Liver (tissue), 8 donors: ENCODE measurements at regions not wholly inside any gene's neighbourhood (a gene's known extent, or its start where the extent isn't known, plus 50 kb on each side); places are given as distances from the start of the nearest gene placed in this dataset.
A peak's percentile ranks its signal among the peaks of the same experiment; 100 is the strongest.

Experiments used
- DNase-seq: peaks from one replicate; pipeline ENCODE4 v3.0.0-alpha.2; 2017; ENCODE audit warnings: low spot score
- H3K27ac ChIP-seq, 2 donors: one replicate each; pipeline ENCODE4 v1.7.0; 2013; ENCODE audit warnings: inconsistent platforms in 2 of 2, low read length in 2 of 2, control low read depth in 1 of 2, low read depth in 1 of 2, mild to moderate bottlenecking in 1 of 2
- H3K27me3 ChIP-seq, 4 donors: one replicate each; pipeline versions ENCODE4 v1.6.1 to v1.7.0; 2013; ENCODE audit warnings: low read length in 3 of 4, inconsistent platforms in 1 of 4, mild to moderate bottlenecking in 1 of 4, moderate library complexity in 1 of 4; ENCODE audit not compliant: control insufficient read depth in 4 of 4, insufficient read depth in 4 of 4
- H3K36me3 ChIP-seq, 4 donors: one replicate each; pipeline versions ENCODE4 v1.6.1 to v1.7.0; 2013; ENCODE audit warnings: low read length in 3 of 4, mild to moderate bottlenecking in 3 of 4, low read depth in 1 of 4, moderate library complexity in 1 of 4; ENCODE audit not compliant: control insufficient read depth in 4 of 4, insufficient read depth in 3 of 4
- H3K4me1 ChIP-seq, 4 donors: one replicate each; pipeline versions ENCODE4 v1.6.1 to v1.7.0; 2013; ENCODE audit warnings: low read length in 3 of 4, mild to moderate bottlenecking in 3 of 4, moderate library complexity in 1 of 4; ENCODE audit not compliant: control insufficient read depth in 4 of 4, insufficient read depth in 4 of 4
- H3K4me3 ChIP-seq, 3 donors: one replicate each; pipeline versions ENCODE4 v1.6.1 to v1.7.0; 2013; ENCODE audit warnings: low read length in 3 of 3, control low read depth in 1 of 3, low read depth in 1 of 3, mild to moderate bottlenecking in 1 of 3
- H3K9ac ChIP-seq, 2 donors: one replicate each; pipeline ENCODE4 v1.7.0; 2013; ENCODE audit warnings: low read length in 2 of 2, mild to moderate bottlenecking in 2 of 2, moderate library complexity in 2 of 2, control low read depth in 1 of 2, low read depth in 1 of 2
- H3K9me3 ChIP-seq, 4 donors: one replicate each; pipeline versions ENCODE4 v1.6.1 to v1.7.0; 2013; ENCODE audit warnings: low read length in 3 of 4; ENCODE audit not compliant: control insufficient read depth in 4 of 4
- CTCF ChIP-seq: fragments of 150-350 bp; IDR thresholded peaks from 2 replicates; pipeline ENCODE4 v1.5.1; 2017; ENCODE audit warnings: improper control_type of control experiment, low read depth, low read length; ENCODE audit not compliant: missing input control
- EGR1 ChIP-seq, 2 donors: IDR thresholded peaks; 2 replicates each; pipeline ENCODE4 v1.6.1; 2016 to 2018; ENCODE audit warnings: antibody characterized with exemption in 2 of 2, low read depth in 2 of 2
- FOXA1 ChIP-seq: IDR thresholded peaks from 2 replicates; pipeline ENCODE4 v1.6.1; 2016; ENCODE audit warnings: antibody characterized with exemption
- FOXA2 ChIP-seq: IDR thresholded peaks from 2 replicates; pipeline ENCODE4 v1.6.1; 2016; ENCODE audit warnings: antibody characterized with exemption
- GABPA ChIP-seq, 2 donors: IDR thresholded peaks in 1 of 2; conservative IDR thresholded peaks in 1 of 2; 2 replicates each; pipeline ENCODE4 v1.6.1; 2016; ENCODE audit warnings: antibody characterized with exemption in 2 of 2, mild to moderate bottlenecking in 1 of 2, moderate library complexity in 1 of 2
- HNF4A ChIP-seq, 2 donors: conservative IDR thresholded peaks; 2 replicates each; pipeline ENCODE4 v1.6.1; 2016; ENCODE audit warnings: antibody characterized with exemption in 2 of 2, mild to moderate bottlenecking in 2 of 2
- HNF4G ChIP-seq: IDR thresholded peaks from 2 replicates; pipeline ENCODE4 v1.6.1; 2016; ENCODE audit warnings: antibody characterized with exemption
- JUND ChIP-seq, 2 donors: IDR thresholded peaks; 2 replicates each; pipeline ENCODE4 v1.6.1; 2016; ENCODE audit warnings: antibody characterized with exemption in 2 of 2
- MAX ChIP-seq: IDR thresholded peaks from 2 replicates; pipeline ENCODE4 v1.6.1; 2016; ENCODE audit warnings: antibody characterized with exemption
- NR2F2 ChIP-seq: IDR thresholded peaks from 2 replicates; pipeline ENCODE4 v1.6.1; 2016; ENCODE audit warnings: antibody characterized with exemption
- RAD21 ChIP-seq, 2 donors: IDR thresholded peaks; 2 replicates each; pipeline ENCODE4 v1.6.1; 2016; ENCODE audit warnings: antibody characterized with exemption in 2 of 2, mild to moderate bottlenecking in 2 of 2
- RXRA ChIP-seq, 2 donors: IDR thresholded peaks; 2 replicates each; pipeline ENCODE4 v1.6.1; 2017 to 2018; ENCODE audit warnings: antibody characterized with exemption in 2 of 2, mild to moderate bottlenecking in 1 of 2
- SP1 ChIP-seq: IDR thresholded peaks from 2 replicates; pipeline ENCODE4 v1.6.1; 2018; ENCODE audit warnings: antibody characterized with exemption, mild to moderate bottlenecking
- TAF1 ChIP-seq: conservative IDR thresholded peaks from 2 replicates; pipeline ENCODE4 v1.6.1; 2016; ENCODE audit warnings: antibody characterized with exemption, mild to moderate bottlenecking
- YY1 ChIP-seq: IDR thresholded peaks from 2 replicates; pipeline ENCODE4 v1.6.1; 2016; ENCODE audit warnings: antibody characterized with exemption, mild to moderate bottlenecking
- ZBTB33 ChIP-seq: IDR thresholded peaks from 2 replicates; pipeline ENCODE4 v1.6.1; 2016; ENCODE audit warnings: antibody characterized with exemption
- WGBS: extraction: QIAGEN DNeasy Blood & Tissue Kit; methylation state at CpG from one replicate; pipeline ENCODE4 v1.1.7; 2013; 5-methylcytosine and 5-hydroxymethylcytosine counted together
- TF ChIP-seq, protein P1 (sequence below): IDR thresholded peaks from 2 replicates; pipeline ENCODE4 v1.6.1; 2016; ENCODE audit warnings: antibody characterized with exemption, mild to moderate bottlenecking
- TF ChIP-seq, protein P2 (sequence below): IDR thresholded peaks from 2 replicates; pipeline ENCODE4 v1.6.1; 2016; ENCODE audit warnings: antibody characterized with exemption
- donor health status: healthy.
- donor health status: healthy.
- donor health status: healthy.
- donor health status: healthy.
- donor health status: healthy.

DNA sequence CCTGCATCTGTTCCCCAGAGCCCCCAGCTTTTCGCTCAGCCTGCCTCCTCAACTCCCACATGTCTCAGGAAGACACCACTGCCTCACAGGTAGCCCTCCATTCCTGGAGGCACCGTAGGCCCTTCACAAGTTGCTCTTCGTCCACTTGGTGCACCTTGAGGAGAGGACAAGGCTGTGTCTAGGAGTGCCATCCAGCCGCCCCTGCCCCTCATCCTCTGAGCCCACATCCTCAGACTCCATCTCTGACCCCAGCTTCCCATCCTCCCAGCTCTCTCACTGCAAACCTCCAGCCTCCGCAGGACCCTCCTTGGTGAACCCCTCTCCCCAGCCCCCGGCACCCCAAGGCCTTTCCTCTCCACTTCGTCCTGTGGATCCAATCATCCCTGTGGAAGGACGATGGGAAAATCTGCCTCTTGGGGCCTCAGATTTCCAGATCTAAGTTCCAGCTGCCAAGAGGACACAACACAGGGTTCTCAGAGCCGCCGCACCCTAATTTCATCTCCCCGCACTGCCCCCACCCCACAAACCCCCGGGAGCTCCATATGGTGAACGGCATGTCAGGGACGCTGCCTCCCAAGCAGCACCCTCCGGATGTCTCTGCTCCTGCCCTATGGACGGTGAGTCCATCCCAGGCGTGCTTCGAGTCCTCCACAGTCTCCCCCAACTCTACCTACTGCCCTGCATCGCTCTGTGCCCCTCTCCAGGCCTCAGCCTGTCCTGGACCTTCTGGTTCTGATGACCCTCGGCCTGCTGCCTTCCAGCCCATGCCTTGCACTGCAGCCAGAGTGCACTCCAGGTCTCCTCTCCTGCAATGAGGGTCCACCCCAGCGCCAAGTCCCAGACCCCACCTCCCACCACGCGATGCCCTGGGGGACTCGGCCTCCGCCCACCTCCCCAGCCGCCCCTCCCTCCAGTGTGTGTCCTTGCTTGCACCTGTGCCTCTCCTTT, 314.1 kb upstream of the DIO3 start:
- Histone ChIP-seq H3K27ac (no peak overlapping the region), H3K9me3 (no peaks in the 10 kb centered on the region), H3K4me1 (no peaks in the 10 kb centered on the region), H3K4me3 (no peak overlapping the region), H3K27me3 (no peaks in the 10 kb centered on the region), H3K9ac (no peak overlapping the region), H3K36me3 (no peaks in the 10 kb centered on the region)
- TF ChIP-seq, protein P1, sequence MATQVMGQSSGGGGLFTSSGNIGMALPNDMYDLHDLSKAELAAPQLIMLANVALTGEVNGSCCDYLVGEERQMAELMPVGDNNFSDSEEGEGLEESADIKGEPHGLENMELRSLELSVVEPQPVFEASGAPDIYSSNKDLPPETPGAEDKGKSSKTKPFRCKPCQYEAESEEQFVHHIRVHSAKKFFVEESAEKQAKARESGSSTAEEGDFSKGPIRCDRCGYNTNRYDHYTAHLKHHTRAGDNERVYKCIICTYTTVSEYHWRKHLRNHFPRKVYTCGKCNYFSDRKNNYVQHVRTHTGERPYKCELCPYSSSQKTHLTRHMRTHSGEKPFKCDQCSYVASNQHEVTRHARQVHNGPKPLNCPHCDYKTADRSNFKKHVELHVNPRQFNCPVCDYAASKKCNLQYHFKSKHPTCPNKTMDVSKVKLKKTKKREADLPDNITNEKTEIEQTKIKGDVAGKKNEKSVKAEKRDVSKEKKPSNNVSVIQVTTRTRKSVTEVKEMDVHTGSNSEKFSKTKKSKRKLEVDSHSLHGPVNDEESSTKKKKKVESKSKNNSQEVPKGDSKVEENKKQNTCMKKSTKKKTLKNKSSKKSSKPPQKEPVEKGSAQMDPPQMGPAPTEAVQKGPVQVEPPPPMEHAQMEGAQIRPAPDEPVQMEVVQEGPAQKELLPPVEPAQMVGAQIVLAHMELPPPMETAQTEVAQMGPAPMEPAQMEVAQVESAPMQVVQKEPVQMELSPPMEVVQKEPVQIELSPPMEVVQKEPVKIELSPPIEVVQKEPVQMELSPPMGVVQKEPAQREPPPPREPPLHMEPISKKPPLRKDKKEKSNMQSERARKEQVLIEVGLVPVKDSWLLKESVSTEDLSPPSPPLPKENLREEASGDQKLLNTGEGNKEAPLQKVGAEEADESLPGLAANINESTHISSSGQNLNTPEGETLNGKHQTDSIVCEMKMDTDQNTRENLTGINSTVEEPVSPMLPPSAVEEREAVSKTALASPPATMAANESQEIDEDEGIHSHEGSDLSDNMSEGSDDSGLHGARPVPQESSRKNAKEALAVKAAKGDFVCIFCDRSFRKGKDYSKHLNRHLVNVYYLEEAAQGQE = no peak
- TF ChIP-seq CTCF = no peak
- TF ChIP-seq MAX = no peak
- TF ChIP-seq NR2F2 = no peak
- TF ChIP-seq EGR1 (IDR thresholded peaks at IDR 0.05; ENCODE audit: low read depth in 2 of 2) = no peak
- TF ChIP-seq RXRA (IDR thresholded peaks at IDR 0.05) = no peak
- TF ChIP-seq, protein P2, sequence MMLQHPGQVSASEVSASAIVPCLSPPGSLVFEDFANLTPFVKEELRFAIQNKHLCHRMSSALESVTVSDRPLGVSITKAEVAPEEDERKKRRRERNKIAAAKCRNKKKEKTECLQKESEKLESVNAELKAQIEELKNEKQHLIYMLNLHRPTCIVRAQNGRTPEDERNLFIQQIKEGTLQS = no peak
- TF ChIP-seq YY1 = no peak
- TF ChIP-seq TAF1 = no peak
- no peak for TF ChIP-seq HNF4A (conservative IDR thresholded peaks at IDR 0.05)
- TF ChIP-seq FOXA2 = no peak
- no peak for TF ChIP-seq RAD21 (IDR thresholded peaks at IDR 0.05)
- no peak for TF ChIP-seq JUND (IDR thresholded peaks at IDR 0.05)
- no peak for TF ChIP-seq HNF4G
- no peak for TF ChIP-seq ZBTB33
- TF ChIP-seq FOXA1 = no peak
- no peak for TF ChIP-seq GABPA (IDR thresholded peaks at IDR 0.05 in 1 of 2, conservative IDR thresholded peaks at IDR 0.05 in 1 of 2)
- no peak for TF ChIP-seq SP1
- DNase-seq = peak; percentile 32
- WGBS = 94% methylated on average over 26 of the region's 26 CpGs
